ENCODE measurements at regions not wholly inside any gene's neighbourhood (a gene's known extent, or its start where the extent isn't known, plus 50 kb on each side); places are given as distances from the start of the nearest gene placed in this dataset.
"Not testable (repeated sequence)": the region's sequence is repeated elsewhere in the genome, so short reads cannot be mapped to it uniquely, and the experiment has no call there.

GRCh38 chr18:4527826-4528225 lies 72.7 kb upstream of the DLGAP1 start:
- not testable (repeated sequence) for DNase-seq

GRCh38 chr18:4524096-4524495 lies 69.0 kb upstream of the DLGAP1 start:
- DNase-seq: no peak

DNA sequence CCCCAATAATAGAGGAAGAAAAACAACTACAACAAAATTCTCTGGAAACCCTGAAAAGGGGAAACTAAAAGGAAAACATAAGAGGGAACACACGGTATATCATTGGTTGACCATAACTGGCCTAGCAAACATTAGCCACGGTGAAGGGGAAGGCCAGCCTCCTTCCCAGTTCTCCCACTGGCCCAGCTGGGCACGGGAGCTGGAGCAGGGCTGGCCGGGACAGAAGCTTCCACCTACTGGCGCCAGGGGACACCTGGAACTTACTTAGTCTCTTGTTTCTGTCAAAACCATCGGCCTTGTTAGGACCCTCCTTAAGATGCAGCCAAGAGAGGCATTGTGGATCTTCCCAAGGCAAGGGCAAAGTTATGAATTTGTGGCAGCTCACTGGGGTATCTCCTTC lies 56.1 kb upstream of the DLGAP1 start:
- DNase-seq: no peak

DNA sequence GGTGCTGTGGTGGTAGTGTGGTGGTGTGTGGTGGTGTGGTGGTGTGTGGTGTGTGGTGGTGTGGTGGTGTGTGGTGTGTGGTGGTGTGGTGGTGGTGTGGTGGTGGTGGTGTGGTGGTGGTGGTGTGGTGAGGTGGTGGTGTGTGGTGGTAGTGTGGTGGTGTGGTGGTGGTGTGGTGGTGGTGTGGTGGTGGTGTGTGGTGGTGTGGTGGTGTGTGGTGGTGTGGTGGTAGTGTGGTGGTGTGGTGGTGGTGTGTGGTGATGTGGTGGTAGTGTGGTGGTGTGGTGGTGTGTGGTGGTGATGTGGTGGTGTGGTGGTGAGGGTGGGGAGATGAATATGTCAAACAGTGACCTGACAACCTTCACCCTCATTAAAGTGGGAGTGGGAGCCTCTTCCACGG lies 55.6 kb upstream of the DLGAP1 start:
- no peak for DNase-seq

DNA sequence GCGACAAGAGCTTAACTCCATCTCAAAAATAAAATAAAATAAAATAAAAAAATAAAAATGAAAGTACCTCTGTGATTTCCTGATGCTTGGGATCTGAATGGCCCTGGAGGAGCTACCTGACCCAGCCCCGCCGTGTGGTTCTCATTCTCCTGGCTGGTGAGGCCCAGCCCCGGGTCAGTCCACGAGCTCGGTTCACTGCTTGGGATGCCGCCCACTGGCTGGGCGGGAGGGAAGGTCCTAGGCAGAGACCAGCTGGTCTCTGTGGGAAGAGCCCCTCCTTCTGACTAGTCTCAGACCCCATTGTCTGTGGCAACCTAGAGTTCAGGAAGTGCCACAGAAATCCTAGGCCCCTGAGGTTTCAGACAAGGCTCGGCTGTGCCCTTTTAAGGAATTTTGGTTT lies 55.1 kb upstream of the DLGAP1 start:
- DNase-seq: no peak
